Activated CD4-positive, alpha-beta T cell treated with anti-CD3 and anti-CD28 coated beads, Interleukin-2, amount 50 U/mL, for 24 hours (primary cell): ENCODE measurements at regions not wholly inside any gene's neighbourhood (a gene's known extent, or its start where the extent isn't known, plus 50 kb on each side); places are given as distances from the start of the nearest gene placed in this dataset.
A peak's percentile ranks its signal among the peaks of the same experiment; 100 is the strongest.

Experiments used
- DNase-seq, 2 donors: peaks; one replicate each; pipeline ENCODE4 v3.0.0-alpha.2; 2020; ENCODE audit warnings: low read depth in 1 of 2, low spot score in 1 of 2

GRCh38 chr12:34190054-34190453 is 167.8 kb downstream of the ALG10 start:
- DNase-seq: no peak

- no peak for DNase-seq
These were observed 176.6 kb downstream of the ALG10 start for GRCh38 chr12:34198924-34199323.

GRCh38 chr12:34203866-34204620 is 181.7 kb downstream of the ALG10 start:
- DNase-seq: no peak

GRCh38 chr12:34204830-34205285 is 182.6 kb downstream of the ALG10 start:
- no peak for DNase-seq

DNA sequence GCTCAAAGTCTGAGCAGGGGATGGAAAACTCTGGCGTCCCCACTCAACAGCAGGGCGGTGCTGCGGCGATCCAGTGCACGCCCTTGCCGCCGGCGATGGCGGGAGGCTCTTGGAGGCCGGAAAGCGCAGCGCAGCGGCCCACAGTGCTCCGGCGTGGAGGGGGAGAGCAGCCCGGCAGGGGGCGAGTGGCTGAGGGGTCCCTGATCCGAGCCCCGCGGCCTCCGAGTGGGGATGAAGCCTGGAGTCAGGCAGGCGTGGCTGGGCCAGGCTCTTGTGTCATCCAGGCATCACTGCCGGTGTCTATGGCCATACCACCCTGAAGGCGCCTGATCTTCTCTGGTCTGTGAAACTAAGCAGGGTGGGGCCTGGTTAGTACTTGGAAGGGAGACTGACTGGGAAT is 183.1 kb downstream of the ALG10 start:
- DNase-seq: no peak

DNA sequence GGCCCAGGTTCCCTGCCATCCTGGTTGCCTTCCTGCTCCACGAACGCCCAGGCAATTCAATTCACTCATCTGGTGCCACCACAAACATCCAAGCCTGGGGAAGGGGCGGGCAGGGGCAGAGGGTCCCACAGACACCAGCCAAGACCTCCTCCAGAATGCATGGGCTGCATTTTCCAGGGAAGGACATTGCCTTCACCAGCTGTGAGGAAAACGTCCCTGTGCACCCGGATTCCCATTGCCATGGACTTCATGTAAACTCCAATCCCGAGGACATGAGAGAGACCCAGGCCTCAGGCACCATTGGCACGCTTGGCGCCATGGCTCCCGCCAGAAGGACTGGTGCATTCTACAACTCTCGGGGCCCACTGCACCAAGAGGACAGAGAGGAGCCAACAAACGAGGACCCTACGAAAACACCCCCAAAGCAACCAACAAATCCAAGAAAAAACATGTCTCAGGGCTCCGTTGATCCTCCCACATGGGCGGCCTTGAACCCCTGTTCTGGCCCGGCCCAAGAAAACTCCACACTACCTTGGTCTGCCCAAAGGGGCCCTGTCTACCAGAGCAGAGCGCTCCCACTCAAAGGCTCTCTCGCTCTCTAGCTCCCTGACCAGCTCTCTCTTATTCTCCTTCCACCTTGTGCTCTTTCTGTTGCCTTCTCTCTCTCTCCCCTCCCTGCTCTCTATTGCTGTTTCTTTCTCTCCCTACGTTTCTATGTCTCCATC is 183.9 kb downstream of the ALG10 start:
- no peak for DNase-seq

DNA sequence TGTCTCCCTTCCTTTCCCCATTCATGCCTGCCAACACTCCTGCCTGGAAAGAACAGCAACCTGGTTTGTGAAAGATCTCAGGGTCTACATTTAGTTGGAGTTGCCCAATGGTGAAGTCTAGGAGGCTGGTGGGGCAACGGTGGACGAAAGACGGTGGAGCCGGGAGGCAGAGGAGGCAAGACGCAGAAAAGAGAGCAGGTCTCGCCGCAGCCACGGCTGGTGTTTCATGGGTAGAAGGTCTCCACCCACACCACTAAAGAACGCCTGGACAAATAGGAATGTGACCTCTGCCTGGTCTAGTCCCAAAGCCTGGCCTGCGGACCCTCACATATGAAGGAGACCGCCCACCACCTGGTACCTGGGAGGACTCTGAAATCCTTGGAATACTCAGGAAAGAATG is 185.6 kb downstream of the ALG10 start:
- DNase-seq: no peak

DNA sequence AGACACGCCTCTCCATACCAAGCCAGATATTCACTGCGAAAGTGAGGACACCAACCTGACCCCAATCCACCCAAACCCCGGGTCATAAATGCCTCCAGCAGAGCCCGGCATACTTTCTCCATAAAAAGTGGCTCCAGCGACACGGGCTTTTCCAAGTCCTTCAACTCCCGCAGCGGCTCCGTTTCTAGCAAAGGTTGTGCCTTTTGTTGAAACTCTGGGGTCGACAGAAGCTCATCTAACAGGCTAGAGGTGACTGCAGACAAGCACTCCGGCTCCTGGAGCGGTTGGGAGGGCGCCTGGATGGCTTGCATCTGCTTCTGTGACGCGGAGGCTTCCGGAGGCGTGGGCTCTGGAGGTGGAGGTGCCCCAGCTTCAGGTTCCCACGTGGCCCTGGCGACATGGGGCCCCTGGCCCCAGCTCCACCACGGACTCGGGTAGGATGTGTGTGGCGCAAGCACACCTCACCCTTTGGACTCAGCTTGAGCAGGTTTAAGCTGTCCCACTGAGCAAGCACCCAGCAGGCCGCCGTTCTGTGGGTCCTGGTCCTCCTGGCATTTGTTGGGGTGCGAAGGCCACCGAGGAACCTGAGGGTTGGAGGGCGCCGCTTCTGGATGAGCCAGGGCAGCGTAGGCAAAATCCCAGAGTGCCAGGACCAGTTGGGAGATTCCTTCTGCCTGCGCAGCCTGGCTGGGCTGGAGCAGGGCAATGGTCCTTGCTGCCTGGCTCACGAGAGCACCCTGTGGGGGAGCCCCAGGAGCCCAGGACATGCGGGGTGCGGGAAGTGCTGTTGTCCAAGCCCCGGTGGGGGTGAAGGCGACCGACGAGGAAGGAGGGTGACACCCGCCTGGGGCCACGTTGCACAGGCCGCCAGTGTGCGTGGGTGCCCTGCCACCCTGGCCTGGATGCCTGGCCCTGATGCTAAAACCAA is 186.3 kb downstream of the ALG10 start:
- DNase-seq: no peak

GRCh38 chr12:34209259-34209835 is 187.1 kb downstream of the ALG10 start:
- DNase-seq: no peak

DNA sequence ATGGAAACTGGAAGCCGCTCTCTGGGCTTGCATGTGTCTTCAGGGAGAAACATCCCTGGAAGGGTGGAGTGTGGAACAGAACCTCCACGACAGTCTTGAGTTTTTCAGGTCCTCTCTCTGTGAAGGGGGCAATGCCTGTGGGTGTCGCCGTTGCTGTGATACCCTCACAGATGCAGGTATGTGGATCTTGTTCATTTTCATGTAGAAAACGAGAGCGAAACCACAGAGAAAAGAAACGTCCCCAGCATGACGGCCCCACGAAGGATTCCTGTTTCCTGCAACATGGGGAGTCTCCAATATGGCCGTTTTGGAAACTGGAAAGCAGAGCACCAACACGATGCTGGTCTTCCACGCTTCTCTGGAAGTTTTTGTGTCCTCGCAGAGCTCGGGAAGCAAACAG is 187.9 kb downstream of the ALG10 start:
- no peak for DNase-seq

DNA sequence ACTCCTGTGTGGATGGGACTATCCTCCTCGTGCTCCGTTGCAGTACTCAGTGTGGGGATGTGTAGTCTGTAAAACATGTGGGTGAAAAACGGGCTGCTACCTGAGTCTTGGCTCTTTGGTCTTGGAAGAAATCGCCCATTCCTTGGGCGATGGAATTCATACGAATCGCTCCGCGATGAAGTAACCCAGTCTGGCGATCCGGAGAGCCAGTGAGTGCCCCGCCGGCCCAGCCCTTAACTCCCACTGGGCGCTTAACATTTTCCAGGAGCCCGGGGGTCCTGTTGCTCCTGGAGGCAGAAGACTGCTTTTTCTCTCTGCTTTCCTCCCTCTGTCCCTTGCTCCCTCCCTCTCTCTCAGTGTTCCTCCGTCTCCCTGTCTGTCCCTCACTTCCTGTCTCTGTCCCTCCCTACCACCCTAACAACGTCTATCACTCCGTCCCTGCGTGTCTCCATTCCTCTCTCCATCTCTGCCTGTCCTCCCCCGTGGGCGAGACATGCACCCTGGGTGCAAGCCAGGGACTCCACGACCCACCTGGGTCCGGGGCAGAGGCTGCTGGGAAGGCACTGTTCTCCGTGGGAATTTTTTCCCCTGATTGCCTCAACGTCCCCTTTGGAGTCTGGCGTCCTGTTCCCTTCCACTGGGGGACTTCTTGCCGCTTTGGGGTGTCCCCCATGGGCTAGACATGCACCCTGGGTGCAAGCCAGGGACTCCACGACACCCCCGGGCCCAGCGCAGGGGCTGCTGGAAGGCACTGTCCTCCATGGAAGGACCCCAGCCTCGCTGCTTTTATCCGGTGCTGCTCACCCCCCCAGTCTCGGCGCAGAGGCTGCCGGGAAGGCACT is 188.6 kb downstream of the ALG10 start:
- no peak for DNase-seq

DNA sequence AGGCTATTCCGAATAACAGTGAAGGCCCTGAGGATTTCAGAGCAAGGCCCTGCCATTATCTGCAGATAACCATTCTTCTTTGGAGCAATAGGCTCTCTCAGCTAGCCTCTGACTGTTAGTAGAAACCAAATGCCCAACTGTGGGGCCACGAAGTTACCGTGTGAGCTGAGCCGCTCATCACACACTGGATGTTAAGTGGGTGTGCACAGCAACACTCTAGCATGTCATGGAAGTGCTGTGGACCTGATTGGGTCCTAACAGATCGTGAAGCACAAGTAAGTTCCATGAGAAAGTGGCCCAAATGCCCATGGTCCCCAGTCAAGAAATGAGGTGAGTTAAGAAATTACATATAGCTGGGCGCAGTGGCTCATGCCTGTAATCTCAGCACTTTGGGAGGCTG is 190.4 kb downstream of the ALG10 start:
- DNase-seq: no peak

DNA sequence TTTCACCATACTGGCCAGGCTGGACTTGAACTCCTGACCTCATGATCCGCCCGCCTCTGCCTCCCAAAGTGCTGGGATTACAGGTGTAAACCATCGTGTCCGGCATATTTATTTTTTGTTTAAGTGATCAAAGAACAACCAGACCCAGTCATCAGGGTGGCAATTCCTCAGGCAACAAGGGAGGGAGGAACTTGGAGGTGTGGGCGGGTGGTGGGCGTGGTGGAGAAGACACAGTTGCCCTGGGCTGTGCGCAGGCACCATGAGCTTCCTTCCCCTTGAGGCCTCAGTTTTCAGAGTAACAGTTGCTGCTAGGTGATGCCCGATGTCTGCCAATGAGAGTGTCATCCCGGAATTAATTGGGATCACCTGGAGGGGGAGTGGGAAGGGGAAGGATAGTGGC is 191.7 kb downstream of the ALG10 start:
- no peak for DNase-seq

DNA sequence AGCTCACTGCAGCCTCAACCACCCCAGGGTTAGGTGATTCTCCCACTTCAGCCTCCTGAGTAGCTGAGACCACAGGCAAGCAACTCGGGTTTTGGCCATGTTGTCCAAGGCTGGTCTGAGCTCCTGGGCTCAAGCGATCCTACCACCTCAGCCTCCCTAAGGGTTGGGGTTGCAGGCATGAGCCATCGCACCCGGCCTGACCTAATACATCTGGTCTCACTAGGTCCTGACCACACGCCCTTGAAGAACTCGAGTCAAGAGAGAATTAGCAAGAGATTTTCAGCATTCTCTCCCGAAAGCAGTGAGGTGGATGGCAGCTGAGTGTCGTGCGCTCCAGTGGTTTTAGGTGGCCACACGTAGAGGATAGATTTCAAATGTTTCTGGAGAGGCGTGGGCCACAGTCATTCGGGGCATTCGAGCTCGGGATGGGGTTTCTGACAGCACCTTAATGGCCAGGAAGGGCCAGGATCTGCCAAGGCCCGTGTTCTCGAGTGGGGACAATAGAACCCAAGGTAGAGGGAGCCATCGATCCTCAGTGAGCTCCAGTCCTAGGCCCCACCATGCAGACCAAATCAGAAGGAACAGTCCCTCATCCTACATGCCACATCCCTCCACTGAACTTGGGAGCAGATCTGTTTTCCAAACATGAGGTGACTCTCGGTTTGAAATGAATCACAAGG is 193.1 kb downstream of the ALG10 start:
- DNase-seq: no peak

DNA sequence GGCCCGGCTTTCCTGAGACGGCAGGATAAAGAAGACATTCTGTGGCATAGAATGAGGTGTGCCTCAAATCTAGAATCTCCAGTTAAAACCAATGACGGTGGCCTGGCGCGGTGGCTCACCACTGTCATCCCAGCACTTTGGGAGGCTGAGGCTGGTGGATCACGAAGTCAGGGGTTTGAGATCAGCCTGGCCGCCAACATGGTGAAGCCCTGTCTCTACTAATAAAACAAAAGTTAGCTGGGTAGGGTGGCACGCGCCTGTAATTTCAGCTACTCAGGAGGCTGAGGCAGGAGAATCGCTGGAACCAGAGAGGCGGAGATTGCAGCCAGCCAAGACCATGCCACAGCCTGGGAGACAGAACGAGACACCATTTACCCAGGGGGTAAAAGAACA is 193.6 kb downstream of the ALG10 start:
- no peak for DNase-seq

GRCh38 chr12:34217660-34218059 is 195.4 kb downstream of the ALG10 start:
- no peak for DNase-seq

DNA sequence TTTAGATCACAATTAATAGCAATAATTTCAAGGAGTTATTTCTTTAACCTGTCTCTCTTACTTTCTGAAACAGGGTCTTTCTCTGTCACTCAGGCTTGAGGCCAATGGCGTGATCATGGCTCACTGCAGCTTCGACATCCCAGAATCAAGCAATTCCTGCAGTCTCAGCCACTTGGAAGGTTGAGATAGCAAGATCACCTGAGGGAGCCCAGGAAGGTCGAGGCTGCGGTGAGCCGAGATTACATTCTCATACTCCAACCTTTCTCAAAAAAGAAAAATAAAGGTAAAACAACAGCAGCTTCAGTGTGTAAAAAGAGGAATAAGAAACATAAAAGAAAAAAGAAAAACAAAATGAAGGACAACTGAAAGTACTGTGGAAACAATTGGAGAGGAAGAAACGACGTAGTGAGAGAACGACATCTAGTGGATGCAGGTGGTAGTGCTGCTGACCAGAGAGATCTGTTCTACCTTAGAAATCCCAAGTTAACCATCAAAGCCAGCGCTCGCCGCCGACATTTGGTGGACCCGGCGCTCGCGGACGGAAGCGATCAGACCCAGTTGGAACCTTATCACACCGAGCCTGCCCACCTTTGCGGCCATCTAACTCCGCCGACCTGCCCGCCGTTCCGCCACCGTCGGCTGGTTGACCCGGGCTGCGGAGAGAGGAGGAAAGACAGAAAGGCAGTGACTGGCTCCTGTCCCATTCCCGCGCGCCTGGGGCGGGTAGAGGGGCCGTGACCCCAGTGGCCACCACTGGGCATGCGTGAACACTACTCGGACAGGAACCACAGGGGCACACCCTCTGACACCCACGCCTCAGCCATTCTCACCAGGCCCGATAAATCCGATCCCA is 196.1 kb downstream of the ALG10 start:
- peak; percentile 42 to 48 for DNase-seq

DNA sequence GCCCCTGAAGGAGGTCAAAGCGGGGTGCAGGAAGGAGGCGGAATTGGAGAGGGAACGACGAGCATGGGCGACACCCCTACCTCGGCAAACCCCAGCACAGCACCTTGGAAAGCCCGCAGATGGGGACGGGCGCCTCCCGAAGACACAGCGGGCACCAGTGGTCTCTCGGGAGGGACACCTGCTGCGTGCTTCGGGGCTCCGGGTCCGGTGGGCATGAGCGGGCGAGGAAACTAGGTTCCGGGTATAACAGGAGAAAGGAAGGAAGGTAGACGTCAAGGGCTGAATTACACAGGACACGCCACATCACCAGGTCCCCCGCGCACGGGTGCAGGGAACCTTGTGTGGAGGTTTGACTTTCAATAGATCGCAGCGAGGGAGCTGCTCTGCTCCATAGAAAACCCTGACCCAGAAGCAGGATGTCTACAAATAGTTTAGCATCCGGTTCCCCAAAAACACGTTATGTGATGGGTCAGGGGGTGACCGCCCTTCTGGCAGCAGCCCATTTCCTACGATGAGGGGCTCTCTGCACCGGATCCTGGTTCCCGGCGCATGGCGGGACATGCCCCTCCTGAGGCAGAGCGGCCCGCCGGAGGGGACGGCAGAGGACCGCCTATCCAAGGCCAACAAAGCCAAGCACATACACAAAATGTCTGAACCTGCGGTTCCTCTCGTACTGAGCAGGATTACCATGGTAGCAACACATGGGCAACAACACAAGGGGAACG is 196.9 kb downstream of the ALG10 start:
- no peak for DNase-seq
